Nephron (organoid): ENCODE measurements at regions not wholly inside any gene's neighbourhood (a gene's known extent, or its start where the extent isn't known, plus 50 kb on each side); places are given as distances from the start of the nearest gene placed in this dataset.
"Not testable (repeated sequence)": the region's sequence is repeated elsewhere in the genome, so short reads cannot be mapped to it uniquely, and the experiment has no call there.

Experiments
- H3K27ac Mint-ChIP-seq, 3 experiments: 2 replicates each; pipeline ENCODE4 v1.8.0; 2020; ENCODE audit warnings: mixed read lengths in 3 of 3, mild to moderate bottlenecking in 2 of 3, moderate library complexity in 1 of 3
- H3K27me3 Mint-ChIP-seq: 2 replicates; pipeline ENCODE4 v1.8.0; 2021; ENCODE audit warnings: low read depth, mild to moderate bottlenecking, moderate library complexity, mixed read lengths
- H3K36me3 Mint-ChIP-seq: 2 replicates; pipeline ENCODE4 v1.8.0; 2020; ENCODE audit warnings: low read depth, mixed read lengths
- H3K4me1 Mint-ChIP-seq: 2 replicates; pipeline ENCODE4 v1.8.0; 2020; ENCODE audit warnings: mixed read lengths
- H3K4me3 Mint-ChIP-seq, 3 experiments: 2 replicates each; pipeline ENCODE4 v1.8.0; 2020; ENCODE audit warnings: mild to moderate bottlenecking in 3 of 3, mixed read lengths in 3 of 3, moderate library complexity in 2 of 3
- H3K9me3 Mint-ChIP-seq: 2 replicates; pipeline ENCODE4 v1.8.0; 2020; ENCODE audit warnings: mixed read lengths
- TF ChIP-seq, protein P1 (sequence below), 3 experiments: fragments of 200-600 bp; sonication (generic); IDR thresholded peaks; one replicate each; pipeline ENCODE4 v1.5.0; 2021; ENCODE audit warnings: antibody characterized with exemption in 3 of 3; ENCODE audit not compliant: unreplicated experiment in 3 of 3

DNA sequence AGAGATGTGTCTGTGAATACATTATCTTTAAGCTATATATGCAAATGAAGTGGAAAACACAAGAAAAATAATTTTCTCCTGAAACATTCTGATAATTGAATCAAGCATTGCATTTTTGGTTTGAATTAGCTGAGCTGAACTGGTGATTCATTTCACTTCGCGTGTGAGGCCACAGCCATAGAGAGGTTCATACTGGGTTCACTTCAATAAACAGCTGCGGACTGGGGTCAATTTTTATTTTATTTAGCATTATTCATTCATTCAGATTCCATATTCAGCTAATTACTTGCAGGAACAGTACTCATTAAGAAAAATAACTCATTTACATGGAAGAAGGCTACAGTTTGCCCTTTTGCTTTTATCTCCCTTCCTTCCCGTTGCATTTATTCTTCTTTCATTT is 195.2 kb upstream of the LRIG3 start:
- H3K27ac Mint-ChIP-seq, result peak overlapping the region; percentile 8 to 74 (median 51)
- TF ChIP-seq, protein P1, sequence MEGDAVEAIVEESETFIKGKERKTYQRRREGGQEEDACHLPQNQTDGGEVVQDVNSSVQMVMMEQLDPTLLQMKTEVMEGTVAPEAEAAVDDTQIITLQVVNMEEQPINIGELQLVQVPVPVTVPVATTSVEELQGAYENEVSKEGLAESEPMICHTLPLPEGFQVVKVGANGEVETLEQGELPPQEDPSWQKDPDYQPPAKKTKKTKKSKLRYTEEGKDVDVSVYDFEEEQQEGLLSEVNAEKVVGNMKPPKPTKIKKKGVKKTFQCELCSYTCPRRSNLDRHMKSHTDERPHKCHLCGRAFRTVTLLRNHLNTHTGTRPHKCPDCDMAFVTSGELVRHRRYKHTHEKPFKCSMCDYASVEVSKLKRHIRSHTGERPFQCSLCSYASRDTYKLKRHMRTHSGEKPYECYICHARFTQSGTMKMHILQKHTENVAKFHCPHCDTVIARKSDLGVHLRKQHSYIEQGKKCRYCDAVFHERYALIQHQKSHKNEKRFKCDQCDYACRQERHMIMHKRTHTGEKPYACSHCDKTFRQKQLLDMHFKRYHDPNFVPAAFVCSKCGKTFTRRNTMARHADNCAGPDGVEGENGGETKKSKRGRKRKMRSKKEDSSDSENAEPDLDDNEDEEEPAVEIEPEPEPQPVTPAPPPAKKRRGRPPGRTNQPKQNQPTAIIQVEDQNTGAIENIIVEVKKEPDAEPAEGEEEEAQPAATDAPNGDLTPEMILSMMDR (IDR thresholded peaks at IDR 0.05; ENCODE audit: unreplicated experiment in 3 of 3), result no peak
- no peaks in the 10 kb centered on the region for H3K27me3 Mint-ChIP-seq
- no peaks in the 10 kb centered on the region for H3K9me3 Mint-ChIP-seq
- H3K4me3 Mint-ChIP-seq, result no peak overlapping the region
- H3K4me1 Mint-ChIP-seq, result peaks cover 29% of the 10 kb centered on the region
- no peaks in the 10 kb centered on the region for H3K36me3 Mint-ChIP-seq

DNA sequence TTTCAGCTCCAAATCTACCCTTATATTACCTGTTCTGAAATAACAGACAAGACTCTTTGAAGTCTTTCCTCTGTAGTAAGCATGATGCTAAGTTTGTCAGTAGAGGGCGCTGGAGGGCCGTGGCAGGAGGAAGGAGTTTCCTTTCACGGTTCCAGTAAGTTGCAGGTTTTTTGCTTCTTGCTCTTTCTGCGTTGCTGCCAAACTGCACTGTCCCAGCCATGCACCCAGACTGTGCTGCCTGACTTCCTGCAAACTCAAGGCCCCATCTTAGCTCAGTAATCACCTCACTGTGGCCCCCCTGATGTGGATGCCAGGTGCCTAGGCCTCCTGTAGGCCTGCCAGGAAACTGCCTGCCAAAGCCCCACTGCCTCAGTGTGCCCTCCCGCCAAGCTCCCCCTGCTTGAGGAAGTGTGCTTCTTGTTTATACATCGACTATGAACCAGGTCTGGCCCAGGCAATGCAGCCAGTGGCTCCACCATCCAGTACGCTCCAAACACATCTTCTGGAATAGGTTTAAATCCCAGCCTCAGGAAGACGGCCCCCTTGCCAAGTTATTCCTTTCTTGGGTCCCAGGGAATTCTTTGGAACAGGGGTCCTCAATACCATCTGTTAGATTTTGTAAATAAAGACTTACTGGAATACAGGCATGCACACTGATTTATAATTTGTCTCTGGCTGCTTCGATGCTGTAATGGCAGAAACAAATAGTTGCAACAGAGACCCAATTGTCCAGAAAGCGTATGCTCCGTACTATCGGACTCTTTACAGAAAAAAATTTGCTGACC is 193.7 kb upstream of the LRIG3 start:
- TF ChIP-seq, protein P1 (IDR thresholded peaks at IDR 0.05; ENCODE audit: unreplicated experiment in 3 of 3), result peak; percentile 86 to 97 (median 91)

DNA sequence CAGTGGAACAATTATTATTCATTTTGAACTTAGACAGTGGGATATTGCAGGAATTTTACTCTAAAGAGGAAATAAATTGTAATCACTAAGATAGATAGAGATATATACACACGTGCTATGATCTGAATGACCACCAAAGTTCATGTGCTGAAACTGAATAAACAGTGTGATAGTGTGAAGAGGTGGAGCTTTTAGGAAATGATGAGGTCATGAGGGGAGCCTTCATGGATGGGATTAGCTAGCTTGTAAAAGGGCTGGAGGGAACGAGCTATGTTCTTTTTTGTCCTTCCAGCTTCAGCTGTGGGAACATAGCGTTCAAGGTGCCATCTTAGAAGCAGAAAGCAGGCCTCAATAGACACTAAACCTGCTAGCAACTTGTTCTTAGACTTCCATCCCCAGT is 191.5 kb upstream of the LRIG3 start:
- H3K4me1 Mint-ChIP-seq, result peaks cover 21% of the 10 kb centered on the region
- TF ChIP-seq, protein P1 (IDR thresholded peaks at IDR 0.05; ENCODE audit: unreplicated experiment in 3 of 3), result no peak
- no peaks in the 10 kb centered on the region for H3K27me3 Mint-ChIP-seq
- no peak overlapping the region for H3K4me3 Mint-ChIP-seq
- H3K27ac Mint-ChIP-seq, result no peak overlapping the region
- H3K9me3 Mint-ChIP-seq, result no peaks in the 10 kb centered on the region
- no peaks in the 10 kb centered on the region for H3K36me3 Mint-ChIP-seq

More for the DNA sequence above, 193.7 kb upstream of the LRIG3 start:
- Mint-ChIP-seq H3K27me3 (no peaks in the 10 kb centered on the region), H3K9me3 (no peaks in the 10 kb centered on the region), H3K36me3 (no peaks in the 10 kb centered on the region), H3K4me1 (peaks cover 21% of the 10 kb centered on the region), H3K27ac (peak overlapping the region; percentile 59 to 75 (median 69)), H3K4me3 (no peak overlapping the region)

DNA sequence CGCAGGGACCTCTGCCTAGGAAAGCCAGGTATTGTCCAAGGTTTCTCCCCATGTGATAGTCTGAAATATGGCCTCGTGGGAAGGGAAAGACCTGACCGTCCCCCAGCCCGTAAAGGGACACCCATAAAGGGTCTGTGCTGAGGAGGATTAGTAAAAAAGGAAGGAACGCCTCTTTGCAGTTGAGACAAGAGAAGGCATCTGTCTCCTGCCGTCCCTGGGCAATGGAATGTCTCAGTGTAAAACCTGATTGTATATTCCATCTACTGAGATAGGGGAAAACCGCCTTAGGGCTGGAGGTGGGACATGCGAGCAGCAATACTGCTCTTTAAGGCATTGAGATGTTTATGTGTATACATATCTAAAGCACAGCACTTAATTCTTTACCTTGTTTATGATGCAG is 188.2 kb upstream of the LRIG3 start:
- not testable (repeated sequence) for H3K9me3 Mint-ChIP-seq, H3K27me3 Mint-ChIP-seq, H3K4me3 Mint-ChIP-seq, H3K4me1 Mint-ChIP-seq, H3K27ac Mint-ChIP-seq, H3K36me3 Mint-ChIP-seq

DNA sequence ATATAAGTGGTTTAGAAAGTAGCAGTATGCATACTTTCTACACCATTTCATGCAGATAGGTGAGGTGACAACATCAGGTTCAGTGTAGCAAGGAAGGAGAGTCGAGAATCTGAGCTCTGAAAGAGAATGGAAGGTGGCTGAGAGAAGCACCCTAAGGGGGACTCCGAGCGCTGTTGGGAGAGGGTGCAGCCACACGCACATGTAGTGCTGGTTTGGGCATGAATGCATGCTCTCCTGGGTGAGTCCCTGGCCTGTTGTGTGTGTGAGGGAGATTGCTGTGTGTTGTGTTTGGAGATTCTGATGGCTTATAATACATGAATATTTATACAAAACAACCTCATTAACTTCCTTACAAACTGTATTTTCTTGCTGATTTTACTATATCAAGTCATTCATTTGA is 180.3 kb upstream of the LRIG3 start:
- Mint-ChIP-seq H3K27ac (no peak overlapping the region), H3K4me1 (no peaks in the 10 kb centered on the region), H3K27me3 (no peaks in the 10 kb centered on the region), H3K36me3 (no peaks in the 10 kb centered on the region), H3K4me3 (no peak overlapping the region), H3K9me3 (no peaks in the 10 kb centered on the region)
- TF ChIP-seq, protein P1 (IDR thresholded peaks at IDR 0.05; ENCODE audit: unreplicated experiment in 3 of 3), result no peak

DNA sequence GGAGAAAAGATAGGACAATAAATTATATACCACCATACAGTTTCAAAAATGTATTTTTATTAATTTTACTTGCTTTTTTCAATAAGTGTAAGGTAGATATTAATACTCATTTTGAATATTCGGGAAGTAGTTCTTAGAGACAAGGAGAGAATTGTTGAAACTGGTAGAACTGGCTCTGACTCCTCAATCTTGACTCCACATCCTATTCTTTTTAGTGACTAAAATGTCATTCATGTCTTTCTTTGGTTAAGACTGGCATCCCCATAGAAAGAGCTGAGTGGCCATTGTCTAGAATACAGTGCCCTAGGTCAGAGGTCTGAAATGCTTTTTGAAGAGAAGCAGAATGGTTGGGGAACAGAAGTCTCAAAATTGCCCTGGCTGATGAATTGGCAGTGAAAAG is 177.6 kb upstream of the LRIG3 start:
- H3K4me1 Mint-ChIP-seq, result no peaks in the 10 kb centered on the region
- H3K27ac Mint-ChIP-seq, result no peak overlapping the region
- TF ChIP-seq, protein P1 (IDR thresholded peaks at IDR 0.05; ENCODE audit: unreplicated experiment in 3 of 3), result no peak
- H3K27me3 Mint-ChIP-seq, result no peaks in the 10 kb centered on the region
- no peaks in the 10 kb centered on the region for H3K36me3 Mint-ChIP-seq
- no peak overlapping the region for H3K4me3 Mint-ChIP-seq
- no peaks in the 10 kb centered on the region for H3K9me3 Mint-ChIP-seq
